Left lobe of liver (tissue), 2 donors: ENCODE measurements at regions not wholly inside any gene's neighbourhood (a gene's known extent, or its start where the extent isn't known, plus 50 kb on each side); places are given as distances from the start of the nearest gene placed in this dataset.

Source experiments
- ATAC-seq: fragments of 200-7000 bp; cut with Tn5 transposase; one replicate; pipeline ENCODE4 v1.9.1; 2020; ENCODE audit warnings: mild to moderate bottlenecking, moderate library complexity
- DNase-seq: peaks from one replicate; pipeline ENCODE4 v3.0.0-alpha.2; 2020; ENCODE audit warnings: low spot score
- donor health status: DM: no; HTN: no; CAD: no; lungs with moderate emphysema.
- donor health status: DM: no; HTN: yes; CAD: no.

DNA sequence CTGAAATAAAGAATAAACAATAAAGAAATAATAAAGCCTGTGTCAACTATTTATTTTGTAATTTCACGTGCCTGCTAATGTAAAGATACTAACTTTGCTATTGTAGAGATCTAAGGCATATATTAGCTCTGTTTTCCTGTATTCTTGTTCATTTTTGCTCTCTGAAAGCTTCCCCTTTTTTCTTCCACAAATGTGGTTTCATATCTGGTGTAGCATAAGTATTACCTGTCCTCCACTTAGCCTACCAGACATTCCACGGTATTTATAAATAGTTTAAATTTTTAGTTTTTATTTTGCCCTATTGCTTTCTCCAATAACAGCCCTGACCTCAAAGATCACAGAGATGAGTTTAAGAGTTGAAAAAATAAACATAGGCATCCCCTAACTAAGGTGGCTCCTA lies 92.6 kb upstream of the ATP2B1 start:
- no peak for ATAC-seq

DNA sequence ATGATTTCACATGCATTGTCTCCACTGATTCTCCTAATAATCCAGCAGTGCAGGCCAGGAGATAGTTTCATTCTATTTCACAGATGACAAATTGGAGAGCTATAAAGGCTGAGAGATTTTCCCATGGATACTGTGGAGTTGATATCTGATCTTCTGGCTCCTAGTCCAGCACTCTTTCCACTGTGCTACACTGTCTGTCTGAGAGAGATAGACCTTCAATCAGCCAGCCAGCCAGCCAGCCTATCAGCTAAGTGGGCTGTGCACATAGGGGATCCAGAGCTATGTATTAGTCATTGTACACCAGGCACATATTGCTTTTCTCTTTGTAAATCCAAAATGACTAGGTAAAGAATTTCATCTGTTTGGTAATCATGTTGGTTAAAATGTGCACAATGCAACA lies 91.8 kb upstream of the ATP2B1 start:
- ATAC-seq, result no peak
- no peak for DNase-seq

More for the DNA sequence above, 92.6 kb upstream of the ATP2B1 start:
- DNase-seq, result no peak

GRCh38 chr12:89799316-89799715 lies 90.7 kb upstream of the ATP2B1 start:
- ATAC-seq, result no peak
- DNase-seq, result no peak

DNA sequence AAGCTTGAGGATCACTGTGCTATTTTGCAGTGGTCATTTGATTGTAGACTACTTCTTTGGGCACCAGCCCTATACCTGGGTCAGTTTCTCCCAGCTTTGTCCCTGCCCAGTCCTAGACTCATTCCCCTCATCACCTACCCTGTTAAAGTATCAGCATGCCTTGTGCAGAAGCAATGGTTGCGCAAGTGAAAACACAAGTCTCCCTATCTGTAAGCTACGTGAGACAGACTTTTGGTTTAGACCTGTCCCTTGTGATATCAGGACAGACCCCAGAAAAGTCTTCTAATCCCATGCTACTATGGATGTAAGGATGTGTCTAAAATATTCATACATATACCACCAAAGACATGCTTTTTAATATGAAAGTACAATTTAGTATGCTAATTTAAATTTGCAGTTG lies 88.8 kb upstream of the ATP2B1 start:
- ATAC-seq (no peak), DNase-seq (no peak)

GRCh38 chr12:89796798-89797382 lies 88.3 kb upstream of the ATP2B1 start:
- DNase-seq, result no peak
- no peak for ATAC-seq

- ATAC-seq (no peak), DNase-seq (no peak)
These were observed 85.3 kb upstream of the ATP2B1 start for GRCh38 chr12:89793946-89794345.

DNA sequence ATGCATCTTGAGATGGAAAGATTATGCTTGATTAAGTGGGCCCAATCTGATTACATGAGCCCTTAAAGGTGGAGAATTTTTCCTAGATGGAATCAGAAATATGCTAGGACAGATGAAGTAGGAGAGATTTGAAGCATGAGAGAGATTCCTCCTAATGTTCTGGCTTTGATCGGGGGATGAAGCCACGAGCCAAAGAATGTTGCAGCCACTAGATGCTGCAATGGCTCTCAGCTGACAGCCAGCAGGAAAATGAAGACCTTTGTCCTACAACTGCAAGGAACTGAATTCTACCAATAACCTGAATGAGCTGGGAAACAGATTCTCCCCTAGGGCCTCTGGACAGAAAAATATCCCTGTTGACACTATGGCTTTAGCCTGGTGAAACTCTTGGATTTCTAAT lies 82.6 kb upstream of the ATP2B1 start:
- ATAC-seq (no peak), DNase-seq (no peak)

GRCh38 chr12:89789862-89790261 lies 81.2 kb upstream of the ATP2B1 start:
- ATAC-seq, result peak; percentile 15

GRCh38 chr12:89787763-89788162 lies 79.1 kb upstream of the ATP2B1 start:
- ATAC-seq, result no peak

More at GRCh38 chr12:89789862-89790261, 81.2 kb upstream of the ATP2B1 start:
- DNase-seq, result no peak

GRCh38 chr12:89786177-89786810 lies 77.7 kb upstream of the ATP2B1 start:
- DNase-seq (no peak), ATAC-seq (no peak)

More at GRCh38 chr12:89787763-89788162, 79.1 kb upstream of the ATP2B1 start:
- DNase-seq, result no peak

DNA sequence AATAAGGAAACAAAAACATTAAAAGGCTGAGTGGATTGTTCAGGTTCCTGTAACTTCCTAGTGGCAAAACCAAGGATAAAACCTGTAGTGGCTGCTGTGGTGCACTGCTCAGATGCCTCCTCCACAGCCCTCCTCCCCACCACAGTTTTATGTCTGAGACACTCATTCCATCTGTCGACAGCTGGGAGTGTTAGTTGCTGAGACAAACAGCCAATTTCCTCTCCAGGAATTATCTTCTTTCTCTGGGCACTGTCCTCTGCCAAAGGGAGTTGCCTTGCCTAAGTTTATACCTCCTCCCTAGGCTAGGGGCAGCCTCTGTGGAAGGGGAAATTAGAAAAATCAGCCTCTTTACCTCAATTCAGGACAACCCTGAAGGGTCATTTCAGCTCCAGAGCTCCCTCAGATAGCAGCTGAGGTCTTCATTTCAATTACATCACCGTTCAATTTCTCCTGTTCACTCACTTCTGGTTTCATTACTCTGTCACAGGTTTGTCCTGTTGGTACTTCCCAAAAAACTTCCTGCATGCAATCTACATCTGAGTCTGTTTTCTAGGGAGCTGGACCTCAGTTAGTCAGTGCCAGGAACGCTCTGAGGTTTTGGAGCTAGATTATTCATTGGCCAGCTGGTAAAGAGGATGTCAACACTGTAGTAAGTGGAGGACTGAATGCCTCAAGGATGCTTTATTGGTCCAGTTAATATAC lies 74.9 kb upstream of the ATP2B1 start:
- no peak for ATAC-seq
- no peak for DNase-seq

DNA sequence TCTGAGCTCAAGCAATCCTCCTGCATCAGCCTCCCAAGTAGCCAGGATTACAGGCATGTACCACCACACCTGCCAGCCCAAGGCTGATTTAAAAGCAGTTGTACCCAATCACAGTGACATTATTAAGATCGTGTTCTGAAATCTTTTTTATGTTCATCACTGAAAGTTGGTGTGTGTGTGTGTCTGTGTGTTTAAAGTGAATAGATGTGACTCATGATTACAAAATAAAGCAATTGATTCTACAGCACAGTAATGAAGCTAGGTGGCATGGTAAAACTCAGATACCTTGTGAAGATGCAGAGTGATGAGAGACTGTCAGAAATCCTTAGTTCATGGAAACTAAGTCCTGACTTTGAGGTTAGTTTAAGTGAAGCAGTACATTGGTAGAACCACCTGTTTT lies 74.2 kb upstream of the ATP2B1 start:
- ATAC-seq (no peak), DNase-seq (no peak)

GRCh38 chr12:89781946-89782550 lies 73.4 kb upstream of the ATP2B1 start:
- DNase-seq, result no peak
- no peak for ATAC-seq

DNA sequence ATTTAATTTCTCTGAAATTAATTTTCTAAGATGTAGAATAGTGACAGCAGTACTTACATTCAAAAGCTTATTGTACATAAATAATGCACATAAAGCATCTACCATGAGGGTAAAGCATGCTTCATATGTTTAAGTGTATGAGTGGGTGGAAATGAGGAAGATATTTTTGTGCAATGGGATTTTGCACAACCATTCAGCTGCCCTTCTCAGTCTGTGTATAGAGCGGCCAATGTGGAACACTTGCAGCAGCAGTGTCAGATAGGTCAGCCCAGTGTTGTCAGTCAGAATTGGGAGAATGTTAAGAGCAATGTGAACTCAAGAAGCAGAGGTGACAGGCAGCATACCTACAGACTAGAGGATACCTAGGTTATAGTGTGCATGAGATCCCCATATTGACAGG lies 72.5 kb upstream of the ATP2B1 start:
- DNase-seq (no peak), ATAC-seq (no peak)

DNA sequence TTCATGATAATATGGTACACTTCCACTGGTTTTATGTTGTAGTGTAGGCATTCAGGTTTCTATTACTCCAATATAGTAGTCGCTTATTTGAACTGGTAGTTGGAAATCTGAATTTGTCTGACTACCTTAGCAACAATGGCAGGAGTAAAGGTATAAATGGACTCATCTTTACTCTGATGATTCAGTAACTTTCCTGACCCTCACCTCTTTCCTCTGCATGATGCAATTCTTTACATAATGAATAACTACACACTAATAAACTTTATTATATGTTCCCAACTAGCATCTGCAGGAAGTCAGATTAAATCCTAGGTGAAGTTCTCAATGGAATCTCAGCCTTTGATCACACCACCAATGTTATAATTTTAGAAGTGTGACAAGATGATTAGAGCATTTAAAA lies 70.5 kb upstream of the ATP2B1 start:
- ATAC-seq (no peak), DNase-seq (no peak)

- DNase-seq (no peak), ATAC-seq (no peak)
These were observed 69.2 kb upstream of the ATP2B1 start for GRCh38 chr12:89777733-89778379.

DNA sequence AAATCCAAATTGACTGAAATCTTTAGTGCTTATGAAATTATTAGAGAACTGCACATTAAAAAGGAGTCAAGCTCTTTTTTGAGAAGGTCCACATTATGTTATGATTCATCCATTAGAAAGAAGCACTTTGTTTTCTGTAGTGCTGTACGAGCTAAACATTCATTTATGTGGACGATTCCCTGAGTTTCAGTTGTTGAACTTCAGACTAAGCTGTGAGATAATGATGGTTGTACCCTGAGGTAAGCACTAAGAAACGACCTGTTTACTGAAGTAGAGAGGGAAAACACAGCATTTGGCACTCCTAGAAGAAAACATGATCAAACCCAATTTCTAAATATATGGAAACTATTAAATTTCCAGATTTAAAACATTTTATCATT lies 67.3 kb upstream of the ATP2B1 start:
- DNase-seq, result no peak
- no peak for ATAC-seq

- no peak for ATAC-seq
- no peak for DNase-seq
These were observed 66.7 kb upstream of the ATP2B1 start for GRCh38 chr12:89775063-89775985.

GRCh38 chr12:89774645-89775044 lies 66.0 kb upstream of the ATP2B1 start:
- DNase-seq, result no peak

GRCh38 chr12:89770391-89770790 lies 61.8 kb upstream of the ATP2B1 start:
- no peak for ATAC-seq

More at GRCh38 chr12:89774645-89775044, 66.0 kb upstream of the ATP2B1 start:
- no peak for ATAC-seq

GRCh38 chr12:89769483-89769818 lies 60.8 kb upstream of the ATP2B1 start:
- ATAC-seq, result no peak
- no peak for DNase-seq

More at GRCh38 chr12:89770391-89770790, 61.8 kb upstream of the ATP2B1 start:
- DNase-seq, result no peak
